ENCODE measurements at regions not wholly inside any gene's neighbourhood (a gene's known extent, or its start where the extent isn't known, plus 50 kb on each side); places are given as distances from the start of the nearest gene placed in this dataset.

- TF ChIP-seq CTCF (IDR thresholded peaks at IDR 0.05) = no peak
- no peak for TF ChIP-seq EZH2 (IDR thresholded peaks at IDR 0.05; ENCODE audit: borderline replicate concordance, insufficient read depth, low read depth, low read length, poor library complexity, severe bottlenecking)
Measured at GRCh38 chr1:105934806-105935205, 1121.7 kb upstream of the PRMT6 start.
